HPDE6-E6E7 (cell line): ENCODE measurements at regions not wholly inside any gene's neighbourhood (a gene's known extent, or its start where the extent isn't known, plus 50 kb on each side); places are given as distances from the start of the nearest gene placed in this dataset.

Experiments used
- DNase-seq: peaks from one replicate; pipeline ENCODE4 v3.0.0; 2011; ENCODE audit warnings: missing footprints; ENCODE audit errors: extremely low spot score

- no peak for DNase-seq
These were observed 71.8 kb downstream of the RTL9 start for GRCh38 chrX:110430293-110431076.

GRCh38 chrX:110432091-110432905 is 73.7 kb downstream of the RTL9 start:
- DNase-seq = no peak

GRCh38 chrX:110432906-110433215 is 74.2 kb downstream of the RTL9 start:
- no peak for DNase-seq

- no peak for DNase-seq
These were observed 76.5 kb downstream of the RTL9 start for GRCh38 chrX:110435196-110435595.

- no peak for DNase-seq
These were observed 77.9 kb downstream of the RTL9 start for GRCh38 chrX:110436523-110436922.

GRCh38 chrX:110437686-110438085 is 79.0 kb downstream of the RTL9 start:
- DNase-seq = no peak

GRCh38 chrX:110440016-110440805 is 81.6 kb downstream of the RTL9 start:
- no peak for DNase-seq

- DNase-seq = peak; percentile 21
These were observed 84.0 kb downstream of the RTL9 start for GRCh38 chrX:110442635-110443034.

GRCh38 chrX:110444996-110445395 is 86.3 kb downstream of the RTL9 start:
- DNase-seq = no peak

- no peak for DNase-seq
These were observed 89.8 kb downstream of the RTL9 start for GRCh38 chrX:110448459-110448858.

- no peak for DNase-seq
These were observed 90.7 kb downstream of the RTL9 start for GRCh38 chrX:110449312-110449711.

GRCh38 chrX:110450050-110450449 is 91.4 kb downstream of the RTL9 start:
- peak; percentile 50 for DNase-seq

- DNase-seq = no peak
These were observed 95.7 kb downstream of the RTL9 start for GRCh38 chrX:110454336-110454735.

GRCh38 chrX:110462957-110463356 is 104.3 kb downstream of the RTL9 start:
- no peak for DNase-seq

GRCh38 chrX:110466790-110467189 is 108.1 kb downstream of the RTL9 start:
- DNase-seq = no peak

GRCh38 chrX:110472265-110472664 is 113.6 kb downstream of the RTL9 start:
- no peak for DNase-seq

- no peak for DNase-seq
These were observed 119.1 kb downstream of the RTL9 start for GRCh38 chrX:110477593-110478228.

GRCh38 chrX:110491846-110492620 is 133.4 kb downstream of the RTL9 start:
- no peak for DNase-seq

- no peak for DNase-seq
These were observed 146.3 kb downstream of the RTL9 start for GRCh38 chrX:110504947-110505346.

GRCh38 chrX:110509755-110510532 is 151.3 kb downstream of the RTL9 start:
- no peak for DNase-seq
